ENCODE measurements at regions not wholly inside any gene's neighbourhood (a gene's known extent, or its start where the extent isn't known, plus 50 kb on each side); places are given as distances from the start of the nearest gene placed in this dataset.

- no peak for DNase-seq (ENCODE audit: extremely low read depth, insufficient read length)
- no peaks in the 10 kb centered on the region for H3K36me3 ChIP-seq (ENCODE audit: control insufficient read depth, insufficient read depth, low read length)
- no peaks in the 10 kb centered on the region for H3K27me3 ChIP-seq (replicated peaks; ENCODE audit: control insufficient read depth, insufficient read depth, low read length)
- TF ChIP-seq CTCF (IDR thresholded peaks at IDR 0.05; ENCODE audit: insufficient read depth, low read length, poor library complexity, severe bottlenecking) = no peak
- no peak overlapping the region for H3K4me3 ChIP-seq (replicated peaks; ENCODE audit: low read depth, low read length)
These were observed 1178.7 kb downstream of the AACS start for GRCh38 chr12:126243814-126244440.

GRCh38 chr12:126247936-126248335 lies 1182.7 kb downstream of the AACS start:
- no peaks in the 10 kb centered on the region for H3K36me3 ChIP-seq (ENCODE audit: control insufficient read depth, insufficient read depth, low read length)
- H3K4me3 ChIP-seq (replicated peaks; ENCODE audit: low read depth, low read length) = no peak overlapping the region
- no peak for TF ChIP-seq CTCF (IDR thresholded peaks at IDR 0.05; ENCODE audit: insufficient read depth, low read length, poor library complexity, severe bottlenecking)
- no peaks in the 10 kb centered on the region for H3K27me3 ChIP-seq (replicated peaks; ENCODE audit: control insufficient read depth, insufficient read depth, low read length)
- DNase-seq (ENCODE audit: extremely low read depth, insufficient read length) = no peak

- TF ChIP-seq CTCF (IDR thresholded peaks at IDR 0.05; ENCODE audit: insufficient read depth, low read length, poor library complexity, severe bottlenecking) = no peak
- no peak for DNase-seq (ENCODE audit: extremely low read depth, insufficient read length)
- Histone ChIP-seq H3K4me3 (replicated peaks; ENCODE audit: low read depth, low read length) (no peak overlapping the region), H3K36me3 (ENCODE audit: control insufficient read depth, insufficient read depth, low read length) (no peaks in the 10 kb centered on the region), H3K27me3 (replicated peaks; ENCODE audit: control insufficient read depth, insufficient read depth, low read length) (no peaks in the 10 kb centered on the region)
These were observed 1183.7 kb downstream of the AACS start for GRCh38 chr12:126248871-126249403.

- no peak for DNase-seq (ENCODE audit: extremely low read depth, insufficient read length)
- H3K36me3 ChIP-seq (ENCODE audit: control insufficient read depth, insufficient read depth, low read length) = no peaks in the 10 kb centered on the region
- H3K27me3 ChIP-seq (replicated peaks; ENCODE audit: control insufficient read depth, insufficient read depth, low read length) = no peaks in the 10 kb centered on the region
- TF ChIP-seq CTCF (IDR thresholded peaks at IDR 0.05; ENCODE audit: insufficient read depth, low read length, poor library complexity, severe bottlenecking) = no peak
- no peak overlapping the region for H3K4me3 ChIP-seq (replicated peaks; ENCODE audit: low read depth, low read length)
These were observed 1193.0 kb downstream of the AACS start for GRCh38 chr12:126258190-126258589.

GRCh38 chr12:126262829-126263228 lies 1197.6 kb downstream of the AACS start:
- Histone ChIP-seq H3K27me3 (replicated peaks; ENCODE audit: control insufficient read depth, insufficient read depth, low read length) (no peaks in the 10 kb centered on the region), H3K4me3 (replicated peaks; ENCODE audit: low read depth, low read length) (no peak overlapping the region), H3K36me3 (ENCODE audit: control insufficient read depth, insufficient read depth, low read length) (no peaks in the 10 kb centered on the region)
- TF ChIP-seq CTCF (IDR thresholded peaks at IDR 0.05; ENCODE audit: insufficient read depth, low read length, poor library complexity, severe bottlenecking) = no peak
- DNase-seq (ENCODE audit: extremely low read depth, insufficient read length) = no peak

GRCh38 chr12:126268222-126268621 lies 1203.0 kb downstream of the AACS start:
- DNase-seq (ENCODE audit: extremely low read depth, insufficient read length) = no peak
- no peak for TF ChIP-seq CTCF (IDR thresholded peaks at IDR 0.05; ENCODE audit: insufficient read depth, low read length, poor library complexity, severe bottlenecking)
- Histone ChIP-seq H3K27me3 (replicated peaks; ENCODE audit: control insufficient read depth, insufficient read depth, low read length) (no peaks in the 10 kb centered on the region), H3K4me3 (replicated peaks; ENCODE audit: low read depth, low read length) (no peak overlapping the region), H3K36me3 (ENCODE audit: control insufficient read depth, insufficient read depth, low read length) (no peaks in the 10 kb centered on the region)

Data from GM06990 (cell line).